Activated CD4-positive, CD25-positive, alpha-beta regulatory T cell (primary cell): ENCODE measurements at regions not wholly inside any gene's neighbourhood (a gene's known extent, or its start where the extent isn't known, plus 50 kb on each side); places are given as distances from the start of the nearest gene placed in this dataset.
"Not testable (repeated sequence)": the region's sequence is repeated elsewhere in the genome, so short reads cannot be mapped to it uniquely, and the experiment has no call there.

Experiments
- DNase-seq, 4 experiments: peaks; one replicate each; lab custom pipeline; 2025; lab: John Stamatoyannopoulos, UW

DNA sequence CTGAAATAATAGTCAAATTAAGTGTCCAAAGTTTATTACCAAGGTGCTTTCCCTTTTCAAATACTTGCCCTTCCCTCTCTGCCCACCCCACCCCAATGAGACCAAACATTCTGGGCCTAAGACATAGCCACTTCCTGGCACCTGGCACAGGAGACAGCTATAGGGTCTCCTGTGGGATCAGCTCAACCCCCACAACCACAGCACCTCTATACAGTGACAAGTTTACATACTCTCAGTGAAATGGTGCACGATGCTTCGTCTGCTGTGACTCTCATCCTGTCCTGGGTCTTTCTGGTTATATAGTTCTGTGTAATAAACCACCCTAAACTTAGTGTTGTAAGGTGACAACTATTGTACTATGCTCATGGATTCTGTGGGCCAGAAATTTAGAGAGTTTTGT, 466.2 kb downstream of the FBXO15 start:
- DNase-seq = no peak

DNA sequence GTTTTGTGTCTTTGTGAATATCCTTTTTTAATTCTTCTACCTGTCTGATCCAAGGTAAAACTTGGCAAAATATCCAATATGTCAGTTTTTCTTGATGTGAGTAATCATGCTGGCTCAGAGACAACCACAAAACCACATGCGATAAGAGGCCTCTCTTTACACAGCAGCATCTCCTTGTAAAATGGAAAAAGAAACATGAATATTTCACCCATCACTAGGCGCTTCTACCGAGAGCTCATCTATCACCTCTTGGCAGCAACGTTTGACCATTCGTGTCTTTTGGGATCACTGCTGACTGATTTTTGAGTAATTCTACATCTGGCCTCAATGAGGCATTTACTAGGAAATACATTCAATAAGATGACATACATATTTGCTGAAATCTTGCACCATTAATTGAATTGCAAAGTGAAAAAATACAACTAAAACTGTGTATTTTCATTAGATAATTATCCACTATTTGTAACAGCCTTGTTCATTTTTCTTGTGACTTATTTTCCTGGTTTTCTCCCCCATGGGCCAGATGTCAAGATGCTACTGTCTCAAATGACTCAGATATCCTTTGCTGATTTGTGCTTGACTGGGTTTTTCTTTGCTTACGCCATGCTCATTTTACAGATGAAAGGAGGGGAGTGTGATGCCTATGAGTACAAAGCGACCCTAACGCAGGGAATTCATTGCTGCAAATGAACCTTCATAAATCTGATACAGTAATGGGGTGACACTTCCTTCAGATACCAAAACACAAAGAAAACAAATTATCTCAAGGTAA, 467.5 kb downstream of the FBXO15 start:
- DNase-seq = no peak

DNA sequence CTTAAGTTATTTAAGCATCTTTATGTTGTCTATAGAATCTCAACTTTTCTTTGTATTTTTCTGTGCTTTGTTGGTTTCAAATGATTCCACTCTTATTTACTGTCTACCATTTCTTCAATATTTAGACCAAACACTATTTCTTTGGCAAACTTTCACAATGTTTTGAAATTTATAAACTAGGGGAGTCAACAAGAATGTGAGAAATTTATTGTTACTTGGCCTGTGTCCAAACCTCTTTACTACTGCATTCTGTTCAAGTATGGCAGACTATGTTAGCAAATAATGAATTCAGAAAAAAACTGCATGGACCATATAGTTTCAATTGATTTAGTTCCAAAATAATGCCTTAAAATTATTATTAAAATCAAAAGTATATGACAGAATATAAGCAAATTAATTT, 470.2 kb downstream of the FBXO15 start:
- DNase-seq = no peak

DNA sequence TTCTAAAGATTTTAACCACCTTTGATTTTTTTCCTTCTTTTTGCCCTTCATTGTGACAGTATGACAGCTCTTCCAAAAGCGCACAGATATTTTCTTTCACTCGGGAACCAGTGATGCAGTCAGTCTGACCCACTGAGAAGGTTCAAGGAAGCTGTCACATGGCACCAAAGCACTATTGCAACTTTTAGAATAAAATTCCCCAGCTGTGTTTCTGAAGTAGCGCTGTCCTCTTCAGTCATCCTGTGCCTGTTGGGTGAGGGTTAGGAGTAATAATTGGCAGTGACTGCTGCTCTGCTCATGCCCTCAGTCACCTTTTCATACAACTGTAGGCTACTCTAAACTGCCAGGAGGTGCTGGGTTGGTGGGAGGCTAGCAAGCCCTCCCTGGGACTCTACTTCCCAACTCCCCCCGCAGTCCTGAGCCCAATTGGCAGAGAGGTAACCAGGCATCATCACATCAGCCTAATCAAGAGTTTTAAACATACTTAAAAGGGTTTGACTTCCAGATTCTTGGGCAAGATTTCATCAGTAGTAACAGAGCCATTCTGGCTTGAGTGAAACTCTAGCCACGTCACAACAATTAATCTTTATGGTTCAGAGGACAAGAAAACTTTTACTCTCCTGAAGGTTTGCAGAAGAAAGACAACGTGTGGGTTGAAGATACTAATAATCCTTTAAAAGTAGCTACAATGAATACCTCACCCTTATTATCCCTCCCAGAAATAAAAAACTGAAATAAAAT, 473.3 kb downstream of the FBXO15 start:
- no peak for DNase-seq

DNA sequence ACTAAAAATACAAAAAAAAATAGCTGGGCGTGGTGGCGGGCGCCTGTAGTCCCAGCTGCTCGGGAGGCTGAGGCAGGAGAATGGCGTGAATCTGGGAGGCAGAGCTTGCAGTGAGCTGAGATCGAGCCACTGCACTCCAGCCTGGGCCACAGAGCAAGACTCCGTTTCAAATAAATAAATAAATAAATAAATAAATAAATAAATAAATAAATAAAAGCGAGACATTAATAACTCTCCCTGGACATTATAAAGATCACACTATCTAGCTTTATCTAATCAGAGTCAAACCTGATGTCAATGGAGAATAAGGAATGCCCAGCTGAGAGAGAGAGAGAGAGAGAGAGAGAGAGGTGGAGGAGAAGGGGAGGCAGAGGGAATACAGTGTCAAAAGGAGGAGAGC, 476.2 kb downstream of the FBXO15 start:
- not testable (repeated sequence) for DNase-seq

DNA sequence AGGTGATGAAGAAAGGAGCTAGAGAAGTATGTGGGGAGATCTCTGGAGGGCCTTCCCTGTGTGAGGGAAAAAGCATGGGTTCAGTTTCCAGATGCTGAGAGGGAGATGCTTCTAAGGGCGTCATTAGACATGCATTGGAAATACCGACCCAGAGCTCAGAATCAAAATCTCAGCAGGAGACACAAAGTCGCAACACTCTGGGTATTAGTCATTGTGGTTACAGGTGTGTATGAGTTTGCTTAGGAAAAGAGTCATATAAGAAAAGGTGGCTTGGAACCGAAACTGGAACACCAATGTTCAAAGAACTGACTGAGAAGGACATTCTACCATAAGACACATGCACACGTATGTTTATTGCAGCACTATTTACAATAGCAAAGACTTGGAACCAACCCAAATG, 477.1 kb downstream of the FBXO15 start:
- no peak for DNase-seq

DNA sequence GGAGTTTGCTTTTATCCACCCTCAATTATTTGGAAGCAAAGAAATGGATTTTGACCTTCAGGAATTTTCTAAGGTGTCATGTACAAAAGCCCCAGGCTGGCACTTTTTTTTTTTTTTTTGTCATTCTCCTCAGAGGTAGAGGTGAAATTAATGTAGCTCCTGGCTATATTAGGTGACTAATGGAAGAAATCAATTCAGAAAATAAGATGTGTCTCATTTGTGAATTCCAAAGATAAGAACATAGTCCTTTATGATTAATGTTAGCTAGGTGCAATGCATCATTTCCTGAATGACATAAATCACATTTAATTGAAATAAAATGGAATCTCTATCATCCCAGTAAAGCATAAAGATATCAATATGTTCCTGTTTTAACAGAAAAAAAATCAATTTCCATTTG, 477.6 kb downstream of the FBXO15 start:
- no peak for DNase-seq

DNA sequence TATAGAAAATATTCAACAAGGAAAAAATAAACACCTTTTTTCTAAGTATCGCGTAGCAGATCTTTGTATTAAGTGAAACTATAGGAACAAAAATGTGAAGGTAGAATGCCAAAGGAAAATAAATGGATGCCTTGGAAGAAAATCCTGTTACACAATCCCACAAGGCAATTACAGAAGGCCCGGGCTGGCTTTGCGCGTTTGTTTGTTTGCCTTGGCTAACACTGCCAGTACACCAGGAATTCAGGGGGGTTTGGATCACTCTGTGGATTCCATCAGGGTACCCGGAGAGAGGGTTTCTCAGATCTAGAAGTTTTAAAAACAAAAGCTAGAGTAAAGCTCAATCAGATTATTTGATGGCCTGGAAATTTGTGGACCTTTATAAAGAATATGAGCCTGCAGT, 478.3 kb downstream of the FBXO15 start:
- no peak for DNase-seq

DNA sequence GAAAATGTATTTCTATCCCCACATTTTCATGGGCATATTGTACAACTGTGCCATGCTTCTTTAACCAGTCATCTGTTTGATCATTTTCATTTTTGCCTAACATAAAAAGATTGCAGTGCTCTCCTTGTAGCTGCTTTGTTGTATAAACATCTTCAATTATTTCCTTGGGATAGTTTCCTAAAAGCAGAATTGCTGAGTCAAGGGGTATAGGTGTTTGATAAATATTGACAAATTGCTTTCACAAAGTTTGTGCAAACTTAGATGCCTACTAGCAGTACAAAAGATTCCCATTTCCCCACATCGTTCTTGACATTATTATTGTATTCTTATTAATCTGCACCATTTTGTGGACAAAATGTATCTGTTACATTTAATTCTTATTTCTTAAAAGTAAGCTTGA, 479.6 kb downstream of the FBXO15 start:
- DNase-seq = no peak

DNA sequence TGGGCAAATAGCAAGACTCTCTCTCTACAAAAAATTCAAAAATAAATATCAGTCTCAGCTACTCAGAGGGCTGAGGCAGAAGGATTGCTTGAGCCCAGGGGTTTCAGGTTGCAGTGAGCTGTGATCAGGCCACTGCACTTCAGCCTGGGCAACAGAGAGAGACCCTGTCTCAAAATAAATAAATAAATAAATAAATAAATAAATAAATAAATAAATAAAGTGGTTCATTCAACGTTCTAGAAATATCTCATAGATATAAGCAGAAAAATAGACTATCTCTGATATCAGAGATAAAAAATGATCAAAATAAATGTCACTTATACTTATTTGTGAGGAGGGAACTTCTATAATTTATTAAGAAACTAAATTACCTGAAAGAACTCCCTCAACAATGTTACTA, 480.9 kb downstream of the FBXO15 start:
- no peak for DNase-seq

DNA sequence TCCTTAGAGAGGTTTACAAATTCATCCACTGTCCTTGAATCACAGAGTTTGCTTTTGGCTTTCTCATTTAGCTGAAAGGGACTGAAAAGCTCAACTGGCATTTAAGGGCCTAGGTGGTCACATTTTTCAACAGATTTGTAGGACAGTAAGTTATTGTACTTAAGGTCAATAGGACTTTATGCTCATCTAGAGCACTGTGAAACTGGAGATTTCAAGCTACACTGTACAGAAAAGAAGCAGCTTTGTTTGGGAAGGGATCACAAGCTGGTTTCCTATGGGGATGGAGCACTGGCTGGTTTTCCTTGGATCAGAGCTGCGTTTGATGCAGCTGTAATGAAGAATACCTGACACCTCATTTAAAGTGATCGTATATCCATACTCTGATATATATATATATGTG, 482.7 kb downstream of the FBXO15 start:
- no peak for DNase-seq

DNA sequence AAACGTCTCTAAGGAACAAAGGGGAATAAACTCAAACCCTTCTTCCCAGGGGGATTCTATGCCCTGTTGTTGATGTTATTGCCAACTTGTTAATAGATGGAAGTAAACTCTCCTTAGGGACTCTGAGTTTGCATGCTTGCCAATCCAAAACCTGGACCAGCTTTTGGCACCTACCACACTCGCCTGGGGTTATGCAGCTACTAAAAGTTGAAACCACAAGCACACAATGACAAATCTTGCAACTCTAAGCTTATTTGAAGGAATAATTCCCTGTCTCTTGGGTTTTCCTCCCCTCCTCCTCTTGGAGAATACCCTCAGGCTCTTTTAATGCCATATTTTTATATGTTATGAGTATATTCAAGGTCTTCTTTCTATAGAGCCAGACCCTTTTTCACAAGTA, 484.1 kb downstream of the FBXO15 start:
- no peak for DNase-seq

DNA sequence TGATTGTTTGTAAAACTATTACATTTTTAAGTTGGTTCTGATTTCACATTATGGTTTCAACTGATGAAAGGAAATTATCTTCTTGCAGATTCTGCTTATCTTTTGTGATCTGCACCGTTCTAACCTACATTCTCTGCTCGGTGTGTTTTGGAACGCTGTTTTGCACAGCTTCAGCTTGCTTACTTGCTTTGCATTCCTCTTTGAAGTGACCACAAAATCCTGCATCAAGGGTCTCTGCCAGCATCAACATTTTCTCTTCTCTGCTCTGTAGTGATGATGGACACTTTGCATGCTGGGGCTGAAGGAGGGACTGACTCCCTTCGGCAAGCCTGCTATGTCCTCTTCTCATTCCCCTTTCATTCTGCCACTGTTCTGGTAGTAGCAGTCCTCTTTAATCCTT, 485.2 kb downstream of the FBXO15 start:
- no peak for DNase-seq

DNA sequence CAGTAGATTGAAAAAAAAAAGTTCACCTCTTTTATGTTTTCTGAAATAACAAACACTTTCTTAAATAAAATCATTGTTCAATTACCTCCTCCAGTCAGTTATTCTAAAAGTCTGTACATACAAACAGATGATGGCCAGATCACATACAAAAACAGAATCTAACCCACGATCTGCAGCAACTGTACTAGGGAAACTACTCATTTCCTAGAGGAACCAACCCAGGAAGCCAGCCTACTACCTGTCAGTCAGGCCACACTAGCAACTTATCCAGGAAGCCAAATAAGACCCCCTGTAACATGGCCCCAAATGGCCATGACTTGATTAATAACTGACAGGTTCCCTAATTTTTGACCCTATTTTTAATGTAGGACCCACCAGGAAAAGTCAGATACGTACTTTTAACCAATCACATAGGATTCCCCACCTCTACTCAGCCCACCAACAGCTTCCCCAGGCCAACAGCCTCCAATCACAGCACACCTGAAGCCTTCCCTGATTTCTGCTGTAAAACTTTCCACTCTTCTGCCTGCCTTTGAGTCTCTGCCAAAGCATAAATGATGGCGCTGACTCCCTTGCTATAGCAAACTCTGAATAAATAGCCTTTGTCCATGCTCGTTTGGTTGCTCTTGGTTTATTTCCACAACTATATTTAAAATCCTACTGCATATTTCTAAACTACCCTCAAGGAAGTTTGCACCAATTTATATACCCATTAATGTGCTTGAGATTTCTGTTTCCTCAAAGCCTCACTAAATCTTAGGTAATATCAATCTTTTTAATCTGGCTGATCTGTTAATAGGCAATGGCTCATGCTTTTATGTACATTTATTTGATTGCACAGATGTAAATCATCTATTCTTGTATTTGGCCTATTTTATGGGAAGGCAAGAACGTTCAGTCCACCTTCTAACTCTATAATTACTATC, 486.4 kb downstream of the FBXO15 start:
- DNase-seq = no peak

DNA sequence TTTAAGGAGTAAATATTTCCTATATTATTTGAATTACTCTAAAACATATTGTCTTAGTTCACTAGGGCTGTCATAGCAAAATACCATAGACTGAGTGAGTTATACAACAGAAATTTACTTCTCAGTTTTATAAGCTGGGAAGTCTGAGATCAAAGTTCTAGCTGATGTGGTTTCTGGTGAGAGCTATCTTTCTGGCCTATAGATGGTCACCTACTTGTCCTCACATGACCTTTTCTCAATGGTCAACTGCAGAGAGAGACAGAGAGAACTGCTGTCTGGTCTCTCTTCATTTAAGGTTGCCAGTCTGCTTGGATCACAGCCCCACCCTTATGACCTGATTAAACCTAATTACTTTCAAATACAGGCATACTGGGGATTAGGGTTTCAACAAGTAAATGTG, 490.9 kb downstream of the FBXO15 start:
- DNase-seq = no peak

DNA sequence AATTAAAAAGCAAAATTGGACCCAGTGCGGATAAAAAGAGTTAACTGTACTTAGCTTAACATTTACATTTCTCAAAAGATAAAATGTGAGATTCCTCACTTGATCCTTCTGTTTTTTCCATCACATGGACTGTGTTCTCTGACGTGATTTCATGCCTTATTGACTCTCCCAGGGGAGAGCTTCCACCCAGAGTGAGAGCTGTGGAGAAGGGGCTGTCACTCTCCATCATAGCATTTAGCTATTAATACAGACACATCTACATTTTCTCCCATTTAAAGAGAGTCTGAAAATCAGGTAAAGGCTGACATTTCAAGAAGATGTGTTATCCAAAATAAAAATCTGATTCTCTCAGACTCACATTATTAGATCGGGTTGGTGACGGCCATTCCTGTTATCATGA, 493.8 kb downstream of the FBXO15 start:
- no peak for DNase-seq

DNA sequence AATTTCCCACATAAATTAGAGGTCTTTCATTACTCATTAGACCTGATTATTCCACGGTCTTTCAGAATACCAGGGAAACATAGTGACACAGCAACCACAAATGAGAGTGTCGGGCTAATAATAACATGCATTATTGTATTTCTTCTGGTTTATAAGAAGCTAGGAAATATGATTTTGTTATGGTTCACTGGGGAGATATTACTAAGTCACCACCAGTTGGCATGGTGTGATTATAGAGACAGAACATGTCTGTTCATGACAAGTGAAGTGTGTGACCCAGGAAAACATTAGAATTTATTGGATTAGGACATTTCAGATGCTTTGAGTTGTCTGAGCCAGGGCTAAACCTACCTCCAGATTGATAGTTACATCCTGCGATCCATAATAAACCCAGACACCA, 494.4 kb downstream of the FBXO15 start:
- no peak for DNase-seq

DNA sequence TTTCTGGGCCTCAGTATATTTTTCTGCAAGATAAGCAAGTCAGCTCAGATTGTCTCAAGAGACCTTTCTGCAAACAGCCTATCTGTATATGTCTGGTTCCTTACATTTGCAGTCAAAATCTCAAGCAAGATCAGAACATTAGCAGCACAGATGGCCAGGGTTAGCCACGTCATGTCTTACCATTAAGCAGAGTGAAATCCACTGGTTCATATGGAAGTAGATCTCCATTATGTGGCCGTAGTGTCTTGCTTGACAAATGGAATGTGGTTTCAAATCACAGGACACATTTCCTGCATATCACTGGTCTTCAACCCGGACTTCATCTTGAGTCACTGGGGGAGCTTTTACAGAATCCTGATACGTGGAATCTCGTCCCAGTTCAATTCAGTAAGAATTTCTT, 500.2 kb downstream of the FBXO15 start:
- DNase-seq = no peak

DNA sequence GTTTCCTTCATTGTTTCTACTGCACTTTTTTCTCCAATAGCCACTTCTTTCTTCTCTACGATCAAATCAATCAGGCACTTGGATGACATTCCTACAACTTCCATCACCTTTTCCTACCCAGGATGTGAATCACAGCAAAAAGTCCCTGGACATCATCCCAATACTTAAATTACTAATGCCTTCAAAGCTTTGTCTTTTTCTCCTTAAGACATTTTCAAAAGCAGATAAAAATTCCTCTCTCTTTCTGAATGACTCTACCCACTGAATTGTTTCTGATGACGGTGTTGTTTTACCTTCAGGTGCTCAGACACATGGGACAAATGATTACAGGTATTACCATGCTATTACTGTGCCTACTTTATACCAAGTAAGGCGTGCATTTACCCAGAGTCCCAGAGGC, 500.9 kb downstream of the FBXO15 start:
- DNase-seq = no peak

DNA sequence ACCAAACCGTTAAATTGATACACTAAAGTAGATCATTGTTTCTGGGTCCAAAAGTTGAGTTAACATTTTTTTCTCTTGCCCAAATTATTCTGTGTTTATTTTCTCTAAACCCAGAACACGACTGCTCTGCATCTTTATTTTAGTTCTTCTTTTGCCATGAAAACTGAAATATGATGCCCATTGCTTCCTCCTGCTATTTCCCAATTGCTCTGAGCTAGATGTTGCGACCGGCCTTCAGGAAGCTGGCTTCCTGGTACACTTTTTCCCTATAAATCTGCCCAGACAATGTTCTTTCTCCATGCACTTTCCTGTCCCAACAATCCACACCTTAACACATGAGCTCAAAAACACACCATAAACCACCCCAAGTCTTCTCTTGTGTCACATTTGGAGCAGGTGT, 501.4 kb downstream of the FBXO15 start:
- DNase-seq = no peak

DNA sequence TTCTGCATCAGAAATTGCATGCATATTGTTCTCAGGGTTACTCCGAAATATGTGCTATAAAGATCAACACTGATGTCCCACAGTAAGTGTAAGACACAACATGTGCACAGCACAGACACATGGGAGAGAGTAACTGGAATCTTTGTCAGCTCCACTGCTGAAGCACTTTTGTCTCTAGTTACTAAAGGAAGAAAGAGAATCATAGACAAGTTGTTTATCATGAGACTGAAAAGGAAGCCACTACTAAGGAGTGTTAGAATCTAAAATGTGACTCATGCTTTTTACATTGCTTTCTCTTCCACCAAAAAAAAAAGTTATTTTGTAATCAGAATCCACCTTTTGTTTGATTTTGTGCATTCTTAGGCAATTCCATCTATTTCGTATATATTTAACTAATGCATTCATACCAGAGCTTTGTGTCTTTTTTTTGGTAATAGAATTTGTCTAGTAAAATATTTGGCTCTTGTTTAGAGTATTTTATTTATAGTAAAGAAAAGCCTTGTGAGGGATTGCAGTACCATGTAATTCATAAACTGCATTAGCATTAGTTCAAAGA, 502.4 kb downstream of the FBXO15 start:
- no peak for DNase-seq

DNA sequence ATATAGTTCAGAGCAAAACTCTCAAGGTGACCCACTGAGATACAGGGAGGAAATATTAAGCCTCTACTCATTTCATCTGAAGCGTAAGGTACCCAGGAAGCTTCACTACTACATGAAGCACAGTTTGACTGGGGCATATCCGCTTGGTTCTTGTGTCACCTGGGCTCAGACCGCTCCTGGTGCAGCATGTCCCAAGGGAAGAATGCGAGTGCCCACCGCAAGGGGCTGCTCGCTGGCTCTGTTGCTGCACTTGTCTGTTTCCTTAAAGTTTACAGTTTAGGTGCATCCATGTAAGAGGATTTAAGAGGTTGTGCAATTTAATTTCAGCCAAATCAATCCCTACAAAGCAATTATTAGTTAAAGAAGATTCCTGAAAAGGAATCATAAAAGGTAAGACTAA, 507.8 kb downstream of the FBXO15 start:
- no peak for DNase-seq
